Spinal cord (tissue), 9 donors: ENCODE measurements at regions not wholly inside any gene's neighbourhood (a gene's known extent, or its start where the extent isn't known, plus 50 kb on each side); places are given as distances from the start of the nearest gene placed in this dataset.

ENCODE experiments used
- DNase-seq, 6 donors: peaks; one replicate each; pipeline versions ENCODE4 v3.0.0 to v3.0.0-alpha.2; 2013 to 2015; ENCODE audit warnings: low spot score in 6 of 6, low read depth in 4 of 6
- H3K27ac ChIP-seq: one replicate; pipeline ENCODE4 v1.5.1; 2013; ENCODE audit warnings: low read depth, low read length, control low read depth
- H3K27me3 ChIP-seq: one replicate; pipeline ENCODE4 v1.6.1; 2013; ENCODE audit warnings: low read length; ENCODE audit not compliant: control insufficient read depth, insufficient read depth
- H3K36me3 ChIP-seq: one replicate; pipeline ENCODE4 v1.6.1; 2013; ENCODE audit warnings: low read length; ENCODE audit not compliant: control insufficient read depth, insufficient read depth
- H3K4me1 ChIP-seq: one replicate; pipeline ENCODE4 v1.6.1; 2013; ENCODE audit warnings: low read length; ENCODE audit not compliant: control insufficient read depth, insufficient read depth
- H3K4me3 ChIP-seq: one replicate; pipeline ENCODE4 v1.5.1; 2013; ENCODE audit warnings: low read depth, low read length, control low read depth
- H3K9me3 ChIP-seq: one replicate; pipeline ENCODE4 v1.6.1; 2013; ENCODE audit warnings: low read length; ENCODE audit not compliant: control insufficient read depth, insufficient read depth
- WGBS: methylation state at CpG from one replicate; pipeline ENCODE4 v1.1.5; 2013; ENCODE audit warnings: missing lambda C conversion rate; ENCODE audit not compliant: insufficient coverage; 5-methylcytosine and 5-hydroxymethylcytosine counted together
- donor health status: healthy.

DNA sequence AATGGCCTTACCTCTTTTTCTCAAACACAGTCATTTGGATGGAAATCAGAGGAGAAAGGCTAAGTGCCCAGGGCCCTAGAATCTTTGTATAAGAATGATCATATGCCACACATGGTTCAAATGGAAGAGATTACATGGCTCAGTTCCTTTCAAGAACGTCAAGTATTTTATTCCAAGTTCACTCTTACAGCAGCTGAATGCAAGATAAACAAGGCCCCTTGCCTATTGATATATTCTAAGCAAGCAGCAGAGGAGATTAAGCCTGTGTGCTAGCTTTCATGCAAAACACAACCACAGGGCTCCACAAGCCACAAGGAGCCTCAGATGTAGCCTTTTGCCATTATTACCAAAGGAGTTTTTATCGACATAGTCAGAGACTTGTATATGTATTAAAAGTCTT is 55.3 kb upstream of the SLCO6A1 start:
- Histone ChIP-seq H3K36me3 (no peaks in the 10 kb centered on the region), H3K4me1 (no peaks in the 10 kb centered on the region), H3K27ac (no peak overlapping the region), H3K4me3 (no peak overlapping the region), H3K27me3 (no peaks in the 10 kb centered on the region), H3K9me3 (no peaks in the 10 kb centered on the region)
- no CpG with 5 or more reads among the region's 2 CpGs for WGBS
- DNase-seq: peak in 1 of 6 donors; percentile 21

GRCh38 chr5:102554728-102555127 is 55.9 kb upstream of the SLCO6A1 start:
- H3K36me3 ChIP-seq: no peaks in the 10 kb centered on the region
- H3K4me1 ChIP-seq: no peaks in the 10 kb centered on the region
- WGBS: no CpG with 5 or more reads among the region's 1 CpG
- peak in 1 of 6 donors; percentile 37 for DNase-seq
- H3K4me3 ChIP-seq: no peak overlapping the region
- no peak overlapping the region for H3K27ac ChIP-seq
- H3K27me3 ChIP-seq: no peaks in the 10 kb centered on the region
- H3K9me3 ChIP-seq: no peaks in the 10 kb centered on the region

DNA sequence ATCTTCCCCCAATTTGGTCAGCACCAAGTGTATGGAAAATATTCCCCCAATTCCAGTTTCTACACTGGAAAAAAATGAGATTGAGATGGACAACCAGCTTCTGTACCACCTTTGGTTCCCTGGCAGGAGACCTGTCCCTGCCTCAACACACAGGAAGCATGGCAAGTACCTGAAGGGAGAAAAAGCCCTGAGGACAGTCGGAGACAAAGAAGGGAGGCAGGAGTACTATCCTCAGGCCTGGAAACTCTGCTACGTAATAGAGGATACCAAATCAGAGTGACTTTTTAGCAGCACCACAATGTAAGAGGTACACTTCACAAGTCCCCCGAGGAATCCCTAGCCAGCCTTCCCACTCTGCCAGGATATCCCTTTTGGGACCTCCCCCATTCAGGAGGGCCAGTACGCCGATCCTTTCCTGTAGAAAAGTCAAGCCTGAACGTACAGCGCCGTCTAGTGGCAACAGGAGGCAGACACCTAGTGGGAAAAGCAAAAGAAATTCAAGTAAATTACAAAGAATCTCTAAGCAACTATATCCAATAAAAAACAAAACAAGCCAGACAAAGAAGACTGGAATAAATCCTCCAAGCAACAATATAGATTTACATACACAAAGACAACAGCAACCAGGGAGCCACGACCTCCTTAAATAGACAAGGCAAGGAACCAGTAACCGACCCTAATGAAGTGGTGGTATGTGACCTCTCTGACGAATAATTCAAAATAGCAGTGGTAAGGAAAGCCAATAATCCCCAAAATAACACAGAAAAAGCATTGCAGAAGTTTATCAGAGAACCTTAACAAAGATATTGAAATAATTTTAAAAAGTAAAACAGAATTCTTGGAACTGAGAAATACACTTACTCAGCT is 63.3 kb upstream of the SLCO6A1 start:
- no peak overlapping the region for H3K4me3 ChIP-seq
- H3K4me1 ChIP-seq: no peaks in the 10 kb centered on the region
- H3K27ac ChIP-seq: no peak overlapping the region
- WGBS: 43% methylated on average over 8 of the region's 11 CpGs
- H3K36me3 ChIP-seq: no peaks in the 10 kb centered on the region
- H3K9me3 ChIP-seq: no peaks in the 10 kb centered on the region
- no peaks in the 10 kb centered on the region for H3K27me3 ChIP-seq
- no peak for DNase-seq

- no CpG with 5 or more reads among the region's 4 CpGs for WGBS
- Histone ChIP-seq H3K9me3 (no peaks in the 10 kb centered on the region), H3K4me3 (no peak overlapping the region)
Measured at GRCh38 chr5:102570747-102571146, 71.9 kb upstream of the SLCO6A1 start.

GRCh38 chr5:102578362-102578761 is 79.6 kb upstream of the SLCO6A1 start:
- H3K36me3 ChIP-seq: no peaks in the 10 kb centered on the region
- H3K4me1 ChIP-seq: no peaks in the 10 kb centered on the region
- no peak overlapping the region for H3K27ac ChIP-seq
- DNase-seq: no peak
- H3K4me3 ChIP-seq: no peak overlapping the region
- H3K9me3 ChIP-seq: no peaks in the 10 kb centered on the region
- H3K27me3 ChIP-seq: no peaks in the 10 kb centered on the region

More at GRCh38 chr5:102570747-102571146, 71.9 kb upstream of the SLCO6A1 start:
- H3K36me3 ChIP-seq: no peaks in the 10 kb centered on the region
- H3K4me1 ChIP-seq: no peaks in the 10 kb centered on the region
- no peak for DNase-seq
- H3K27ac ChIP-seq: no peak overlapping the region
- no peaks in the 10 kb centered on the region for H3K27me3 ChIP-seq

DNA sequence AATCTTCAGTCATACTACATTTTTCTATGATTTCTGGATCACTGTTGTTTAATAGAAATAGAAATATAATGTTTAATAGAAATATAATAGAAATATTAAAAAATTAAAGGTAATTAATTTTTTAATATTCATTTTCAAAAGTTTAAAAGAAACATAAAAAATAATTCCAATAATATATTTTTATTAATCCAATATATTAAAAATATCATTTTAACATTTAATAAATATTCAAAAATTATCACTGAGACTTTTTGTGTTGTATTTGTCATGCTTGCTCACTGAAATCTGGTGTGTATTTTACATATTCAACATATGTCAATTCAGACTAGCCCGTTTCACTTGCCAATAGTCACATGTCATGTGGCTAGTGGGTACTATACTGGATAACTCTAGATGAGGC is 80.6 kb upstream of the SLCO6A1 start:
- WGBS: no CpG with 5 or more reads among the region's 1 CpG
- H3K36me3 ChIP-seq: no peaks in the 10 kb centered on the region
- no peak overlapping the region for H3K27ac ChIP-seq
- H3K27me3 ChIP-seq: no peaks in the 10 kb centered on the region
- H3K4me3 ChIP-seq: no peak overlapping the region
- no peaks in the 10 kb centered on the region for H3K9me3 ChIP-seq
- DNase-seq: peak in 1 of 6 donors; percentile 7
- no peaks in the 10 kb centered on the region for H3K4me1 ChIP-seq

DNA sequence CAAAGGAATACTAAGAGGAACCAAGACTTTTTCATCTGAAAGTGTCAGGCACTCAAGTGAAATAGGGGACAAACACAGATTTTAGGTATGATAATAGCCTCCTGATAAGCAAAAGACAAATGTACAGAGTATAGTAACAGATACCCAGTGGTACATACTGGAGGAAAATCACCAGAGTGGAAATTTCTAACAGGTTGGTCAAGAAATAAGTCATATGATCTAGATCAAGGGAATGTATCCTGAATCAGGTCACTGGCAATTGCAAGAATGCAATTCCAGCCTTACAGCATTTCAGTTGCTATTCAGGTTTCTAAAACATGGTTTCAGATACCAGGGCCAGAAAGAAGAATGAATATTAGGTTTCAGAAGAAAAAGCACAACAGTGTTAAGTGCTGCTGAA is 82.2 kb upstream of the SLCO6A1 start:
- no peaks in the 10 kb centered on the region for H3K27me3 ChIP-seq
- H3K27ac ChIP-seq: no peak overlapping the region
- no peaks in the 10 kb centered on the region for H3K36me3 ChIP-seq
- no peak overlapping the region for H3K4me3 ChIP-seq
- no peak for DNase-seq
- no peaks in the 10 kb centered on the region for H3K4me1 ChIP-seq
- no peaks in the 10 kb centered on the region for H3K9me3 ChIP-seq

- H3K9me3 ChIP-seq: no peaks in the 10 kb centered on the region
- no peak overlapping the region for H3K4me3 ChIP-seq
- no peak overlapping the region for H3K27ac ChIP-seq
- no peaks in the 10 kb centered on the region for H3K4me1 ChIP-seq
- H3K36me3 ChIP-seq: no peaks in the 10 kb centered on the region
- H3K27me3 ChIP-seq: no peaks in the 10 kb centered on the region
- no peak for DNase-seq
- WGBS: 87% methylated on average over 2 of the region's 3 CpGs
Measured at GRCh38 chr5:102582696-102583095, 83.9 kb upstream of the SLCO6A1 start.

- Histone ChIP-seq H3K27me3 (no peaks in the 10 kb centered on the region), H3K36me3 (no peaks in the 10 kb centered on the region), H3K9me3 (no peaks in the 10 kb centered on the region), H3K4me3 (no peak overlapping the region), H3K27ac (no peak overlapping the region), H3K4me1 (no peaks in the 10 kb centered on the region)
- DNase-seq: peak in 5 of 6 donors; percentile 17 to 83 (median 22)
- WGBS: no CpG with 5 or more reads among the region's 5 CpGs
Measured at GRCh38 chr5:102583276-102584124, 84.7 kb upstream of the SLCO6A1 start.
